22Rv1 (cell line): ENCODE measurements at regions not wholly inside any gene's neighbourhood (a gene's known extent, or its start where the extent isn't known, plus 50 kb on each side); places are given as distances from the start of the nearest gene placed in this dataset.

Source experiments
- ZFX ChIP-seq: fragments of 450-650 bp; IDR thresholded peaks from 2 replicates; pipeline ENCODE4 v1.6.1; 2017; ENCODE audit warnings: antibody characterized with exemption, borderline replicate concordance
- TF ChIP-seq, protein P1 (sequence below): fragments of 450-650 bp; IDR thresholded peaks from 2 replicates; pipeline ENCODE4 v1.5.1; 2017; ENCODE audit warnings: mild to moderate bottlenecking

DNA sequence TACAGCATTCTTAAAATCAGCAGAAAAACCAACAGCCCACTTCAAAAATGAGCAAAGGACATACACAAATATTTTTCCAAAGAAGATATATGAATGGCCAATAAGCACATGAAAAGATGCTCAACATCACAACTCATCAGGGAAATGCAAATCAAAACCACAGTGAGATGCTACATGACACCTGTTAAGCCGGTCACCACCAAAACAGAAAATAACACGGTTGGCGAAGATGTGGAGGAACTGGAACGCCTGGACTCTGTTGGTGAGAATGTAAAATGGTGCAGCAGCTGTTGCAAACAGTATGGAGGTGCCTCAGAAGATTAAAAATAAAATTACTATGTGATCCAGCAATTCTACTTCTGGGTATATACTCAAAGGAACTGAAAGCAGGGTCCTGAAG lies 184.8 kb downstream of the INHBB start:
- TF ChIP-seq, protein P1, sequence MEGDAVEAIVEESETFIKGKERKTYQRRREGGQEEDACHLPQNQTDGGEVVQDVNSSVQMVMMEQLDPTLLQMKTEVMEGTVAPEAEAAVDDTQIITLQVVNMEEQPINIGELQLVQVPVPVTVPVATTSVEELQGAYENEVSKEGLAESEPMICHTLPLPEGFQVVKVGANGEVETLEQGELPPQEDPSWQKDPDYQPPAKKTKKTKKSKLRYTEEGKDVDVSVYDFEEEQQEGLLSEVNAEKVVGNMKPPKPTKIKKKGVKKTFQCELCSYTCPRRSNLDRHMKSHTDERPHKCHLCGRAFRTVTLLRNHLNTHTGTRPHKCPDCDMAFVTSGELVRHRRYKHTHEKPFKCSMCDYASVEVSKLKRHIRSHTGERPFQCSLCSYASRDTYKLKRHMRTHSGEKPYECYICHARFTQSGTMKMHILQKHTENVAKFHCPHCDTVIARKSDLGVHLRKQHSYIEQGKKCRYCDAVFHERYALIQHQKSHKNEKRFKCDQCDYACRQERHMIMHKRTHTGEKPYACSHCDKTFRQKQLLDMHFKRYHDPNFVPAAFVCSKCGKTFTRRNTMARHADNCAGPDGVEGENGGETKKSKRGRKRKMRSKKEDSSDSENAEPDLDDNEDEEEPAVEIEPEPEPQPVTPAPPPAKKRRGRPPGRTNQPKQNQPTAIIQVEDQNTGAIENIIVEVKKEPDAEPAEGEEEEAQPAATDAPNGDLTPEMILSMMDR, result no peak
- TF ChIP-seq ZFX, result no peak
